AG04449 (cell line): ENCODE measurements at regions not wholly inside any gene's neighbourhood (a gene's known extent, or its start where the extent isn't known, plus 50 kb on each side); places are given as distances from the start of the nearest gene placed in this dataset.
A peak's percentile ranks its signal among the peaks of the same experiment; 100 is the strongest.

ENCODE experiments used
- CTCF ChIA-PET: fragments of 350-600 bp; formaldehyde crosslinking; extraction: SDS; loops from one replicate; lab custom pipeline; 2021; ENCODE audit warnings: antibody characterized with exemption; lab: Yijun Ruan, JAX
- POLR2A ChIA-PET: fragments of 400-600, 350-600 bp; formaldehyde crosslinking; extraction: SDS; loops from one replicate; lab custom pipeline; 2020; ENCODE audit warnings: antibody characterized with exemption, inconsistent platforms; lab: Yijun Ruan, JAX
- DNase-seq: peaks from one replicate; pipeline ENCODE4 v3.0.0-alpha.2; 2010; ENCODE audit warnings: low read depth, low spot score
- H3K4me3 ChIP-seq: 2 replicates; pipeline ENCODE4 v1.5.1; 2011; ENCODE audit warnings: low read depth, mild to moderate bottlenecking, control low read depth, low read length
- CTCF ChIP-seq: IDR thresholded peaks from one replicate; pipeline ENCODE4 v1.5.1; 2011; ENCODE audit warnings: mild to moderate bottlenecking, moderate library complexity, low read length, control low read depth, inconsistent platforms; ENCODE audit not compliant: insufficient read depth; ENCODE audit errors: missing control alignments

DNA sequence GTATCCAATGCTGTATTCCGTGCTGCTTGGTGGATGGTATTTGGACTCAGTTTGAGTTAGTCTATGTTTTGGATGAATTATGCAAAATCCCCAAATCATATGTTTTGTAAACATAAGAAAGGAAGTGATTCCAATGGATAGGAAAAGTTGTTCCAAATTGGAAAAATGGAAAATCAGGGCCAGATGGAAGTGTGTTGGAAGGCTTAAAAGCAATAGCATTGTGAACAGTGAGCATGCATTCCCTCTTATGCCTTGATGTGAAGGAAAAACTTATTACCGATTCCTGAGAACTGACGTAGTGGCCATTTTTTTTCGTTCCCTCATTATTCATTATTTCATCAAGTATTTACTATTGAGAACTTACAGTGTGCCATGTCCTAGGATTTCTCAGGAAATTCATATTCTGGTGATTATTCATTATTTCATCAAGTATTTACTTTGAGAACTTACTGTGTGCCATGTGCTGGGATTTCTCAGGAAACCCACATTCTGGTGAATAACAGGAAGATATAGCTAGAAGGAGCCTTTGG lies 144.1 kb upstream of the TPRG1 start:
- POLR2A ChIA-PET = no interaction called here
- no peak for DNase-seq
- H3K4me3 ChIP-seq = no peak overlapping the region
- TF ChIP-seq CTCF = no peak
- CTCF ChIA-PET = no interaction called here

- ChIA-PET POLR2A (no interaction called here), CTCF (no interaction called here)
- no peak for TF ChIP-seq CTCF
- H3K4me3 ChIP-seq = no peak overlapping the region
- no peak for DNase-seq
Observed at GRCh38 chr3:189038773-189039745, 132.7 kb upstream of the TPRG1 start.

- ChIA-PET POLR2A (no interaction called here), CTCF (interaction anchor here (1.0 to 1.6 kb wide), 4 partner anchors 14 to 1301 kb away, joined by 3 to 5 read pairs (median 4); no protein-coding TSS in a partner anchor)
- no peak for TF ChIP-seq CTCF
- no peak for DNase-seq
- H3K4me3 ChIP-seq = no peak overlapping the region
Observed at GRCh38 chr3:189040656-189041335, 131.0 kb upstream of the TPRG1 start.

DNA sequence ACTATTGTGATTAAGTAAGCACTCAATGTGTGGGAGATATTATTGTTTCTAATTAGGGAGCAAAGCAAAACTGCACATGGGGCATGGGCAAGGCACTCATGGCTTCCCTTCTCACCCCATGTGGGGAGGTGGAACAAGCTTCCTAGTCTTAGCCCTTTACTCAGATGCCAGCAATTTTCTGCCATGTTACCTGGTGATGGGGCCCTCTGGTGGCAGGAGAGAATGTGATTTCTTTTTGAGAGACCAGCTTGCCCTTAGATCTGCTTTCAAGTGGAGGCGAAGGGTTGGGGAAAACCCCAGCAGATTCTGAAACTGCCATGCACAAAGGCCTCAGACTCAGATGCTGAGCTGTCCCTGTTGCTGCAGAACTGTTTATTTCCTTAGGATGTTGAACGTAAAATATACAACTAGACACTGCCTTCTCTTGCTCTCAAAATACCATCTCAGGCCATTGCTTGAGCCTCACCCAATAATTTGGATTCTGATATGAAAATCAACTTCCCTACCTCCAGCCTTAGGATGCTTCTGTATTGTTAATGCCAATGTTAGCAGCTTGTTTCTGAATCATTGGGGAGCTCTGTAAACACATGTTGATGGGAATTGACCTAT lies 130.2 kb upstream of the TPRG1 start:
- TF ChIP-seq CTCF = peak; percentile 26
- no peak overlapping the region for H3K4me3 ChIP-seq
- CTCF ChIA-PET = interaction anchor here (1.0 to 1.6 kb wide), 4 partner anchors 15 to 1302 kb away, joined by 3 to 5 read pairs (median 4); no protein-coding TSS in a partner anchor
- POLR2A ChIA-PET = no interaction called here
- no peak for DNase-seq

- TF ChIP-seq CTCF = no peak
- CTCF ChIA-PET = no interaction called here
- POLR2A ChIA-PET = no interaction called here
- DNase-seq = no peak
- no peak overlapping the region for H3K4me3 ChIP-seq
Observed at GRCh38 chr3:189042832-189043231, 128.9 kb upstream of the TPRG1 start.
